ENCODE measurements at regions not wholly inside any gene's neighbourhood (a gene's known extent, or its start where the extent isn't known, plus 50 kb on each side); places are given as distances from the start of the nearest gene placed in this dataset.
"Not testable (repeated sequence)": the region's sequence is repeated elsewhere in the genome, so short reads cannot be mapped to it uniquely, and the experiment has no call there.

DNA sequence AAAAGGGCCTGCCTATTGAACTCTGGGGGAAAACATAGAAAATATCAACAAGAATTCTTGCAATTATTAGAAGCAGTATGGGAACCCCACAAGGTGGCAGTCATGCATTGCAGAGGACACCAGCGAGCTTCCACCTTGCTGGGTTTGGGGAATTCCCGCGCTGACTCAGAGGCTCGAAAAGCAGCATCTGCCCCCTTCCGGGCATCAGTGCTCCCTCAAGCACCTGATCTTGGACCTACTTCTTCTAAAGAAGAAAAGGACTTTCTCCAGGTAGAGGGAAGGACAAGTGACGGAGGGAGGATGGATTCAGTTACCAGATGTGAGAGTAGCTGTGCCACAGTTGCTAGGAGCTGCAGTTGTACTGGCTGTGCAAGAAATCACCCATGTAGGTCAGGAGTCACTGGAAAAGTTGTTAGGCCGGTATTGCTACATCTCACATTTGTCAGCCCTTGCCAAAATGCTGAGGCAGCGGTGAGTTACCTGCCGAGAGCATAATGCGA is 415.7 kb downstream of the DIRAS2 start:
- not testable (repeated sequence) for H3K4me3 ChIP-seq (ENCODE audit: control insufficient read depth, low read depth, low read length); DNase-seq (ENCODE audit: low read depth)
- TF ChIP-seq, protein P1, sequence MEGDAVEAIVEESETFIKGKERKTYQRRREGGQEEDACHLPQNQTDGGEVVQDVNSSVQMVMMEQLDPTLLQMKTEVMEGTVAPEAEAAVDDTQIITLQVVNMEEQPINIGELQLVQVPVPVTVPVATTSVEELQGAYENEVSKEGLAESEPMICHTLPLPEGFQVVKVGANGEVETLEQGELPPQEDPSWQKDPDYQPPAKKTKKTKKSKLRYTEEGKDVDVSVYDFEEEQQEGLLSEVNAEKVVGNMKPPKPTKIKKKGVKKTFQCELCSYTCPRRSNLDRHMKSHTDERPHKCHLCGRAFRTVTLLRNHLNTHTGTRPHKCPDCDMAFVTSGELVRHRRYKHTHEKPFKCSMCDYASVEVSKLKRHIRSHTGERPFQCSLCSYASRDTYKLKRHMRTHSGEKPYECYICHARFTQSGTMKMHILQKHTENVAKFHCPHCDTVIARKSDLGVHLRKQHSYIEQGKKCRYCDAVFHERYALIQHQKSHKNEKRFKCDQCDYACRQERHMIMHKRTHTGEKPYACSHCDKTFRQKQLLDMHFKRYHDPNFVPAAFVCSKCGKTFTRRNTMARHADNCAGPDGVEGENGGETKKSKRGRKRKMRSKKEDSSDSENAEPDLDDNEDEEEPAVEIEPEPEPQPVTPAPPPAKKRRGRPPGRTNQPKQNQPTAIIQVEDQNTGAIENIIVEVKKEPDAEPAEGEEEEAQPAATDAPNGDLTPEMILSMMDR (IDR thresholded peaks at IDR 0.05; ENCODE audit: control insufficient read depth, insufficient read depth, low read depth, low read length, missing control alignments) = peak; percentile 43

GRCh38 chr9:90233081-90233480 is 409.5 kb downstream of the DIRAS2 start:
- H3K4me3 ChIP-seq (ENCODE audit: control insufficient read depth, low read depth, low read length); DNase-seq (ENCODE audit: low read depth): not testable (repeated sequence)

DNA sequence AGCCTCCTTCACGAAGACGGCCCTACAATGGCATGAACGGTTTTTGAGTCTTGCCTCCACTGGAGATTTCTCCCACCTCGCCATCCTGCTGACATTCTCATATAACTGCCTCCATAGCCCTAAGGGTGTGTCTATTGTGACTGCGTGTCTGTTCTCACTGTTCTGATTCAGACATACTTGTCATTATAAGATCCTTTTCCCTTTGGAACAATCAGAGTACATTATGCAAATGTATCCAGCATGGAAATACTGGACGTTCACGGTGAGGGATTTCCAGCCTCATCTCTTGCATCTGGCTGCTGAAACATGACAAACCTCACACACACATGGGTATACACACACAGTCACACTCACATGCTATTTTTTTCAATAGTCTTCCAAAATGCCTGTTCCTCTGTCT is 402.1 kb downstream of the DIRAS2 start:
- no peak for DNase-seq (ENCODE audit: low read depth)
- H3K4me3 ChIP-seq (ENCODE audit: control insufficient read depth, low read depth, low read length) = no peak overlapping the region
- TF ChIP-seq, protein P1 (IDR thresholded peaks at IDR 0.05; ENCODE audit: control insufficient read depth, insufficient read depth, low read depth, low read length, missing control alignments) = no peak

DNA sequence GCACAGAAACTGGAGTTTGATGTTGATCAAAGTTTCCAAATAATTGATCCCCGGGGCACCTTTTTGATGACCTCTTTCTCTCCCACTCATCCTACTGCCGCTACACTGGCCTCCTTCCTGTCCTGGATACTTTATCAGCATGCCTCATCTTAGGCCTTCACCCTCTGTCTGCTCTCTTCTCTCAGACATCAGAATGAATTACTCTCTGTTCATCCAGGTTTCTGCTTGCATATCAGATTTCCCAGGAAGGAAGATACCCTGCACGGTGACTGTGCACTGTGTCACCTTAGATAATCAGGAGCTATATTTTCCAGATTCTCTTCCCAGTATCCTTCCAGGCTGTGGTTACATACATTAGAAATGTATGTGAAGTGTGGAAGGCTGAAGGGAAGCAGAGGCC is 397.0 kb downstream of the DIRAS2 start:
- TF ChIP-seq, protein P1 (IDR thresholded peaks at IDR 0.05; ENCODE audit: control insufficient read depth, insufficient read depth, low read depth, low read length, missing control alignments) = no peak
- DNase-seq (ENCODE audit: low read depth) = no peak
- no peak overlapping the region for H3K4me3 ChIP-seq (ENCODE audit: control insufficient read depth, low read depth, low read length)

DNA sequence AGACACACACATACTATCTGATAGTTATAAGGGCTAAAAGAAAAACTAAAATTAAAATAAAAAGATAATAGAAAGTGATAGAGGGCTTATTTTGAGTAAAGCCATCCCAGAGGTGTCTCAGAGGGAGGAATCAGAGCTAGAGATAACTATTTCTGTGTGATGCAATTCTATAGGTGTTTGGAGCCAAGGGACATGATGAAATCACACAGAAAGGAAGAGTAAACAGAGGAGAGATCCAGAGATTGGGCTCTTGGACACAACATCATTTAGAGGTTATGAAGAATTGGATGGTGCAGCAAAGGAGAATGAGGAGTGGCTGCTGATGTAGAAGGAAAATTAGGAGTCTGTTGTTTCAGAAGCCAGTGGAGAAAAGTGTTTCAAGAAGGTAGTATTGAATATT is 393.5 kb downstream of the DIRAS2 start:
- TF ChIP-seq, protein P1 (IDR thresholded peaks at IDR 0.05; ENCODE audit: control insufficient read depth, insufficient read depth, low read depth, low read length, missing control alignments) = no peak
- DNase-seq (ENCODE audit: low read depth) = no peak
- no peak overlapping the region for H3K4me3 ChIP-seq (ENCODE audit: control insufficient read depth, low read depth, low read length)

DNA sequence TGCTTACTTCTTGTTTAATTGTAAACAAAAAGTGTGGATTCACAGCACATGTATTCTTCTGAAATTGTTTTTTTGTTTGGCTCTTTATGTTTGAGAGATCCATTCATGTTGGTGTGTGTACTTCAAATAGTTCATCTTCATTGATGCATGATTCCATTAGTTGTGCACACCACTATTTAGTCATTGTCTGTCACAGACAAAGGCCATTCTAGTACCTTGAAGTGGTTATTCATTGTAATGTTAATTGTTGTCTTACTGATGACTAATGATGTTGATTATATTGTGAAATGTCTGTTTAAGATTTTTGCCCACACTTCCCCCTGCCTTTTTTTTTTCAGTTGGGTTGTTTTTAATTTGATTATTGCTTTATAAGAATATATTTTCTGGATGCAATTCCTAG is 391.3 kb downstream of the DIRAS2 start:
- no peak for DNase-seq (ENCODE audit: low read depth)
- no peak overlapping the region for H3K4me3 ChIP-seq (ENCODE audit: control insufficient read depth, low read depth, low read length)
- TF ChIP-seq, protein P1 (IDR thresholded peaks at IDR 0.05; ENCODE audit: control insufficient read depth, insufficient read depth, low read depth, low read length, missing control alignments) = no peak

DNA sequence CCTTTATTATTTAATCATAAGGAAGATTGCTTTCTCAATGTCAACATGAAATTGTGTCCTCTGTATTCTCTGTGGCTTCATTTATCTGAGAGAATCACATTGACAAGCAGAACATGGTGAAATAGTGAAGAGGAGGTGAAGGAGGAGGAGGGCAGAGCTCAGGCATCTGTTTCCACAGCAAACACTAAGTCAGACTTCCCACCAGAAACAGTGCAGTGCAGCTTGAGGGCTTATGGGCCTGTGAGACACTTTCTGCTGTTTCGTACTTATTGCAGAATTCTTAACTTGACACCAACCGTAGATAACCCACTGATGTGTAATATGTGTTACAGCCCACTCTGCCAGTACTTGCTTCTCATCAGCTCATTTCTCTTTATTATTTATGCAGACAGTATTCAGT is 386.3 kb downstream of the DIRAS2 start:
- DNase-seq (ENCODE audit: low read depth) = no peak
- TF ChIP-seq, protein P1 (IDR thresholded peaks at IDR 0.05; ENCODE audit: control insufficient read depth, insufficient read depth, low read depth, low read length, missing control alignments) = no peak
- no peak overlapping the region for H3K4me3 ChIP-seq (ENCODE audit: control insufficient read depth, low read depth, low read length)
